ENCODE measurements at regions not wholly inside any gene's neighbourhood (a gene's known extent, or its start where the extent isn't known, plus 50 kb on each side); places are given as distances from the start of the nearest gene placed in this dataset.

- DNase-seq, result no peak
Measured at GRCh38 chr4:183763990-183764754, 105.1 kb downstream of the TRAPPC11 start.

GRCh38 chr4:183765251-183765911, 106.3 kb downstream of the TRAPPC11 start:
- DNase-seq, result no peak

- no peak for DNase-seq
Measured at GRCh38 chr4:183766140-183766539, 107.0 kb downstream of the TRAPPC11 start.

GRCh38 chr4:183770906-183771305, 111.8 kb downstream of the TRAPPC11 start:
- peak in 1 of 3 experiments; percentile 66 for DNase-seq

- DNase-seq, result no peak
Measured at GRCh38 chr4:183772361-183772760, 113.3 kb downstream of the TRAPPC11 start.

- DNase-seq, result no peak
Measured at GRCh38 chr4:183773790-183774189, 114.7 kb downstream of the TRAPPC11 start.

GRCh38 chr4:183783306-183783705, 121.8 kb upstream of the STOX2 start:
- no peak for DNase-seq

GRCh38 chr4:183783991-183784553, 121.0 kb upstream of the STOX2 start:
- no peak for DNase-seq

- no peak for DNase-seq
Measured at GRCh38 chr4:183788308-183788905, 116.7 kb upstream of the STOX2 start.

- no peak for DNase-seq
Measured at GRCh38 chr4:183789657-183790056, 115.5 kb upstream of the STOX2 start.

- DNase-seq, result no peak
Measured at GRCh38 chr4:183790661-183791060, 114.4 kb upstream of the STOX2 start.

- DNase-seq, result peak; percentile 26 to 59 (median 37)
Measured at GRCh38 chr4:183797011-183797444, 108.1 kb upstream of the STOX2 start.

- peak; percentile 28 to 64 (median 64) for DNase-seq
Measured at GRCh38 chr4:183797445-183798300, 107.4 kb upstream of the STOX2 start.

GRCh38 chr4:183798301-183799253, 106.5 kb upstream of the STOX2 start:
- peak; percentile 7 to 40 (median 38) for DNase-seq

GRCh38 chr4:183801457-183802165, 103.5 kb upstream of the STOX2 start:
- DNase-seq, result peak in 1 of 3 experiments; percentile 53

GRCh38 chr4:183806341-183806740, 98.8 kb upstream of the STOX2 start:
- no peak for DNase-seq

- DNase-seq, result no peak
Measured at GRCh38 chr4:183807420-183808096, 97.5 kb upstream of the STOX2 start.

GRCh38 chr4:183808097-183808456, 97.0 kb upstream of the STOX2 start:
- DNase-seq, result no peak

GRCh38 chr4:183812567-183812966, 92.5 kb upstream of the STOX2 start:
- no peak for DNase-seq

GRCh38 chr4:183814461-183814860, 90.6 kb upstream of the STOX2 start:
- no peak for DNase-seq
